MCF 10A (cell line): ENCODE measurements at regions not wholly inside any gene's neighbourhood (a gene's known extent, or its start where the extent isn't known, plus 50 kb on each side); places are given as distances from the start of the nearest gene placed in this dataset.

Experiments
- BruUV-seq: library from RNA; stranded (reverse); fragments of 400-500 nt; replicated peaks from 2 replicates; lab custom pipeline; 2021; lab: Mats Ljungman, UMichigan
- CTCF ChIA-PET: fragments of 300-600 bp; sonication (Branson Sonifier 250); formaldehyde crosslinking; extraction: SDS; loops from one replicate; lab custom pipeline; 2021; ENCODE audit warnings: antibody characterized with exemption, inconsistent platforms; lab: Yijun Ruan, JAX
- POLR2A ChIA-PET: fragments of 300-600, 350-650 bp; sonication (Branson Sonifier 250); formaldehyde crosslinking; extraction: SDS; loops from one replicate; lab custom pipeline; 2020; ENCODE audit warnings: antibody characterized with exemption, inconsistent platforms; lab: Yijun Ruan, JAX
- DNase-seq: peaks from one replicate; pipeline ENCODE4 v3.0.0-alpha.2; 2018; ENCODE audit not compliant: unreplicated experiment
- H3K27ac Mint-ChIP-seq: one replicate; pipeline ENCODE4 v1.8.0; 2022; ENCODE audit warnings: mild to moderate bottlenecking, low read depth, mixed read lengths; ENCODE audit not compliant: unreplicated experiment
- H3K27me3 Mint-ChIP-seq: one replicate; pipeline ENCODE4 v1.8.0; 2022; ENCODE audit warnings: mixed read lengths; ENCODE audit not compliant: insufficient read depth, unreplicated experiment
- H3K36me3 Mint-ChIP-seq: one replicate; pipeline ENCODE4 v1.8.0; 2022; ENCODE audit warnings: mild to moderate bottlenecking, moderate library complexity, mixed read lengths; ENCODE audit not compliant: insufficient read depth, unreplicated experiment
- H3K4me1 Mint-ChIP-seq: one replicate; pipeline ENCODE4 v1.8.0; 2022; ENCODE audit warnings: mixed read lengths; ENCODE audit not compliant: insufficient read depth, unreplicated experiment
- H3K4me3 Mint-ChIP-seq: one replicate; pipeline ENCODE4 v1.8.0; 2022; ENCODE audit warnings: mild to moderate bottlenecking, moderate library complexity, mixed read lengths; ENCODE audit not compliant: unreplicated experiment
- H3K9me3 Mint-ChIP-seq: one replicate; pipeline ENCODE4 v1.8.0; 2022; ENCODE audit warnings: mixed read lengths; ENCODE audit not compliant: unreplicated experiment
- CTCF ChIP-seq: fragments of 200-600 bp; IDR thresholded peaks from one replicate; pipeline ENCODE4 v1.8.0; 2022; ENCODE audit warnings: antibody characterized with exemption, mild to moderate bottlenecking; ENCODE audit not compliant: unreplicated experiment
- intact Hi-C: fragments of 100-400 bp; cut with micrococcal nuclease; formaldehyde crosslinking; loops from 2 replicates; pipeline ENCODE4 v1.14.1; 2022

GRCh38 chr18:1463981-1464380 is 559.3 kb downstream of the ADCYAP1 start:
- no peaks in the 10 kb centered on the region for H3K27me3 Mint-ChIP-seq
- ChIA-PET CTCF (no interaction called here), POLR2A (no interaction called here)
- H3K27ac Mint-ChIP-seq = no peak overlapping the region
- no TSS peak for BruUV-seq
- no peak for TF ChIP-seq CTCF
- H3K4me1 Mint-ChIP-seq = no peaks in the 10 kb centered on the region
- H3K9me3 Mint-ChIP-seq = peaks cover 13% of the 10 kb centered on the region
- DNase-seq = no peak
- no peaks in the 10 kb centered on the region for H3K36me3 Mint-ChIP-seq
- intact Hi-C loops = no loop called here
- no peak overlapping the region for H3K4me3 Mint-ChIP-seq

- no peaks in the 10 kb centered on the region for H3K27me3 Mint-ChIP-seq
- peaks cover 13% of the 10 kb centered on the region for H3K9me3 Mint-ChIP-seq
- DNase-seq = no peak
- ChIA-PET CTCF (no interaction called here), POLR2A (no interaction called here)
- no peaks in the 10 kb centered on the region for H3K36me3 Mint-ChIP-seq
- H3K27ac Mint-ChIP-seq = no peak overlapping the region
- no peaks in the 10 kb centered on the region for H3K4me1 Mint-ChIP-seq
- BruUV-seq = no TSS peak
- TF ChIP-seq CTCF = no peak
- intact Hi-C loops = no loop called here
- H3K4me3 Mint-ChIP-seq = no peak overlapping the region
Measured at GRCh38 chr18:1464444-1465217, 560.0 kb downstream of the ADCYAP1 start.

- intact Hi-C loops = no loop called here
Measured at GRCh38 chr18:1466035-1466434, 561.4 kb downstream of the ADCYAP1 start.

GRCh38 chr18:1467461-1467964 is 562.8 kb downstream of the ADCYAP1 start:
- ChIA-PET POLR2A (no interaction called here), CTCF (no interaction called here)
- DNase-seq = no peak
- no peak overlapping the region for H3K4me3 Mint-ChIP-seq
- no peaks in the 10 kb centered on the region for H3K27me3 Mint-ChIP-seq
- H3K9me3 Mint-ChIP-seq = peaks cover 7% of the 10 kb centered on the region
- H3K27ac Mint-ChIP-seq = no peak overlapping the region
- no peak for TF ChIP-seq CTCF
- no peaks in the 10 kb centered on the region for H3K36me3 Mint-ChIP-seq
- BruUV-seq = no TSS peak
- H3K4me1 Mint-ChIP-seq = no peaks in the 10 kb centered on the region
- intact Hi-C loops = no loop called here

More at GRCh38 chr18:1466035-1466434, 561.4 kb downstream of the ADCYAP1 start:
- ChIA-PET CTCF (interaction anchor here (0.5 kb wide), 1 partner anchor 598 kb away, joined by 3 read pairs; no protein-coding TSS in a partner anchor), POLR2A (no interaction called here)
- Mint-ChIP-seq H3K27ac (no peak overlapping the region), H3K9me3 (peaks cover 9% of the 10 kb centered on the region), H3K27me3 (no peaks in the 10 kb centered on the region), H3K4me3 (no peak overlapping the region), H3K4me1 (no peaks in the 10 kb centered on the region), H3K36me3 (no peaks in the 10 kb centered on the region)
- BruUV-seq = no TSS peak
- no peak for DNase-seq
- no peak for TF ChIP-seq CTCF
